ENCODE measurements at regions not wholly inside any gene's neighbourhood (a gene's known extent, or its start where the extent isn't known, plus 50 kb on each side); places are given as distances from the start of the nearest gene placed in this dataset.
"Not testable (repeated sequence)": the region's sequence is repeated elsewhere in the genome, so short reads cannot be mapped to it uniquely, and the experiment has no call there.

DNA sequence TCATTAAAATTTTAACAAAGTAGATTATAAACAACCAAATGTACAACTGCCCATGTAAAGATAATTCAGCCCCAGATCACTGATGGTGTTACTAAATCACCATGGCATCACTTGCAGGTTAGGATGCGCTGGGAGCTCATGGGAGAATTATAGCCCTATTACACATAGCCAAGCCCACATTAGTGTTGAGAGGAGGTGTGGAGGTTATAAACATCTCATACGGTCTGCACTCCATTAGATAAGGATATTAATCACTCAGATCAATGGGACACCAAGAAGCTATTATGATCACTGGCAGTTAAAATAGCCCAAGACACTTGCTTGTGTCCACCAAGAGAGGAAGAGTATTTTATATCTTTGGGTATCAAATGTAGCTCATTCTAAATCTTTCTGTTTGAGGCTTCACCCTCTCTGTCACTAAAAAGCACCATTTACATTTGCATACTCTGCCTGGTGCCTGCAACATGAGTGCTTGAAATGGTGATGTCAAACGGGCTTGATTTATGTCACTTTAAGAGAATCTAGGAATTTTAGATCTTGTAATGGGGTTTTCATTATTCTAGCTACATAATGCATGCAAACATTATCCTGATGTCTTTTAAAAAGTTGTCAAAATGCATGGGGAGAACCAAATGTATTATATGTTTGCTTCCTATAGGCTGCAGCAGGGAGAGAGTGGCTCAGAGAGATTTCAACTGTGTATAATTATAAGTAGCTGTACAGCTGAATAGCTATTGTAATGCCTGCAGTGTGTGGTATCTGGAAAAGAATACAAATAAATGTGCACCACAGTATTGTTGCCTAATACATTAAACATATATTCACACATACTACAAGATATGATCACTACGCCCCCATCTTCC lies 654.1 kb upstream of the MARCKS start:
- Histone ChIP-seq H3K27me3 (ENCODE audit: control insufficient read depth, insufficient read depth, low read length) (no peaks in the 10 kb centered on the region), H3K36me3 (ENCODE audit: control insufficient read depth, insufficient read depth, low read length) (no peaks in the 10 kb centered on the region), H3K4me3 (ENCODE audit: low read length) (no peak overlapping the region), H3K9ac (ENCODE audit: low read length) (no peak overlapping the region), H3K27ac (ENCODE audit: low read depth, low read length) (no peak overlapping the region), H3K4me1 (ENCODE audit: control insufficient read depth, insufficient read depth, low read length) (no peaks in the 10 kb centered on the region)

DNA sequence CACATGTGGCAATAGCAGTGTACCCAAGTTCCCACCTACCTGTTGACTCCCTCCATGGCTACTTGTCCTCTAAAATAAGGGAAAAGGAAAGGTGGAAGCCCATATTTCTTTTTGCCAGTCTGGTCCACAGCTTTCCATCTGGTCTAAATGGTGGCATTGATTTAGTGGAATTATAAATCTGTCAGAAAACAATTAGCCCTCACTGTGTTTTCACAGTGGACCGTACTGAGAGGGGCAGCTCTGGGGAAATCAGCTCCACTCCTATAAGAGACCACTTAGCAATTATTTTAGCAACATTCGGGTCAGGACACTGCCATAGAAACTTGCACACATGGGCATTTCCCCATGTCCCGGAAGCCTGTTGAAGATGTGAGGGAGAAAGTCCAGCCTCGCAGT lies 653.4 kb upstream of the MARCKS start:
- Histone ChIP-seq H3K27ac (ENCODE audit: low read depth, low read length) (no peak overlapping the region), H3K4me3 (ENCODE audit: low read length) (no peak overlapping the region), H3K36me3 (ENCODE audit: control insufficient read depth, insufficient read depth, low read length) (no peaks in the 10 kb centered on the region), H3K4me1 (ENCODE audit: control insufficient read depth, insufficient read depth, low read length) (no peaks in the 10 kb centered on the region), H3K27me3 (ENCODE audit: control insufficient read depth, insufficient read depth, low read length) (no peaks in the 10 kb centered on the region), H3K9ac (ENCODE audit: low read length) (no peak overlapping the region)

DNA sequence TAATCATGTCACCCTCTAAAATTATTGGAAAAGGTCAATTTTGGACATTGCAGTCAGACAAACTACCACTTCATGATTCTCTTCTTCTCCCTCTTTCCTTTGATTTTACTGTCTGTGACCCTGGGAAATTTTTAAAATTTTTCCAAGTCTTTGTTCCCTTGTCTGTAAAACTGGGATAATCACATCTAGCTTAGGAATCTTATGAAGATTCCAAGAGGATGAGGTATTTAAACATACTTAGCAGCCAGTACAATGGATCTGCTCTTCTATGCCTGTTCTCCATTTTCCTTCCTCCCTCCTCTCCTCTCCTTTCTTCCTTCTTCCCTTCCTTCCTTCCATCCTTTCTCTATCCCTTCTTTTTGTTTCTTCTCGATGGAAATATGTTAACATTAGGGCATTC lies 651.6 kb upstream of the MARCKS start:
- Histone ChIP-seq H3K27ac (ENCODE audit: low read depth, low read length) (no peak overlapping the region), H3K9ac (ENCODE audit: low read length) (no peak overlapping the region), H3K36me3 (ENCODE audit: control insufficient read depth, insufficient read depth, low read length) (no peaks in the 10 kb centered on the region)

DNA sequence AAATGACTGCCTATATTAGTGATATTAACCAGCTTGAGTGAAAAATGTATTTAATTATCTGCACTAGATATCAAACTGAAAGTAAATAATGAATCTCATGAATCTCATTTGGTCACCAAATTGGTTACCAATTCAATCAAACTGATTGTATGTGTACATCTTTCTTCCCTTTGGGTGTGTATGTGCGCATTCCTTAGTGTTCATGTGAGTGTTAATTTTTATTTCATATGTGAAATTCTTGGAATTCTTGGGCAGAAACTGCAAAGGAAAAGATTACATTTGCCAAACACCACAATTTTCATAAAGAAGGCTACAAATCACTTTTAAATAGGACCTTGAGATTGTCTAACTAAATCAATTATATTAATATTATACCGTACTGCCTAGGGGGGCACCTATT lies 648.4 kb upstream of the MARCKS start:
- Histone ChIP-seq H3K36me3 (ENCODE audit: control insufficient read depth, insufficient read depth, low read length) (no peaks in the 10 kb centered on the region), H3K4me1 (ENCODE audit: control insufficient read depth, insufficient read depth, low read length) (no peaks in the 10 kb centered on the region), H3K27ac (ENCODE audit: low read depth, low read length) (no peak overlapping the region), H3K4me3 (ENCODE audit: low read length) (no peak overlapping the region), H3K27me3 (ENCODE audit: control insufficient read depth, insufficient read depth, low read length) (no peaks in the 10 kb centered on the region), H3K9ac (ENCODE audit: low read length) (no peak overlapping the region)

More for the DNA sequence above, 651.6 kb upstream of the MARCKS start:
- H3K4me1 ChIP-seq (ENCODE audit: control insufficient read depth, insufficient read depth, low read length) = no peaks in the 10 kb centered on the region
- no peak overlapping the region for H3K4me3 ChIP-seq (ENCODE audit: low read length)
- no peaks in the 10 kb centered on the region for H3K27me3 ChIP-seq (ENCODE audit: control insufficient read depth, insufficient read depth, low read length)

DNA sequence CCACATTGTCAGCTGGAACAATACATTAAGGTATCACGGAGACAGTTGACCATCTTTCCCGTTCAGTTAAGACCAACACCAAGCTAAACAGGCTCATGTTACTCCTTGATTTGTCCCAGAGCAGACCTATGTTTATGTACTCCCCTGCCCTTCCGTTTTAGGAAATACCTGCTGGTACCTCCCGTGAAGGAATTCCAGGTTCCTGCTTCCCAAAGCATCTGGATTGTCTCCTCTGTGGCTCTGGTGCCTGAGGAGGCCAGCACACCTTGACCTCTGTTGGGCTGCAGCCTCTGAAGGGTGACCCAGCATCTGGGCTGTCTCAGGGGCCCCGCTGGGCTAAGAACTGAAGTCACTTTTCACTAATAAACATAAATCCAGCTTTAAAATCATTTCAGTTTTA lies 647.8 kb upstream of the MARCKS start:
- Histone ChIP-seq H3K36me3 (ENCODE audit: control insufficient read depth, insufficient read depth, low read length) (no peaks in the 10 kb centered on the region), H3K27me3 (ENCODE audit: control insufficient read depth, insufficient read depth, low read length) (no peaks in the 10 kb centered on the region), H3K4me1 (ENCODE audit: control insufficient read depth, insufficient read depth, low read length) (no peaks in the 10 kb centered on the region), H3K27ac (ENCODE audit: low read depth, low read length) (no peak overlapping the region), H3K4me3 (ENCODE audit: low read length) (no peak overlapping the region), H3K9ac (ENCODE audit: low read length) (no peak overlapping the region)

DNA sequence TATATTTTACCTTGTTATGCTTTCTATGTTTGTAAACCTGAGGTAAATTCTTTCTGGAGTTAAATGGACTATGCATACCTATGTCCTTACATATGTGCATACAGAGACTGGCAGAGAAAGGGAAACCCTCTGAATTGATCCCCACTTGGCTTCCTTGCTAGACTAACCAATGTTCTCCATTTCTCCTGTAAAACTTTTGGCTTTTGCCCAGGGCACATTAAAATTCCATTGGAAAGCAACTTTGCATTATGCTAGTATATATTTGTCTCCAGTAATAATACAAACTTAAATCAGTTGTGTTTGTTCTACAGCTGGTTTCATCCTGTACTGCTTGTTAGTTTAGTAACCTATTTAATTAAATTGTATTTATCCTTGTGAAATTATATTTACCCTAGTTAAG lies 646.0 kb upstream of the MARCKS start:
- H3K4me3 ChIP-seq (ENCODE audit: low read length) = no peak overlapping the region
- no peaks in the 10 kb centered on the region for H3K4me1 ChIP-seq (ENCODE audit: control insufficient read depth, insufficient read depth, low read length)
- H3K9ac ChIP-seq (ENCODE audit: low read length) = no peak overlapping the region
- no peaks in the 10 kb centered on the region for H3K36me3 ChIP-seq (ENCODE audit: control insufficient read depth, insufficient read depth, low read length)
- H3K27me3 ChIP-seq (ENCODE audit: control insufficient read depth, insufficient read depth, low read length) = no peaks in the 10 kb centered on the region
- no peak overlapping the region for H3K27ac ChIP-seq (ENCODE audit: low read depth, low read length)

DNA sequence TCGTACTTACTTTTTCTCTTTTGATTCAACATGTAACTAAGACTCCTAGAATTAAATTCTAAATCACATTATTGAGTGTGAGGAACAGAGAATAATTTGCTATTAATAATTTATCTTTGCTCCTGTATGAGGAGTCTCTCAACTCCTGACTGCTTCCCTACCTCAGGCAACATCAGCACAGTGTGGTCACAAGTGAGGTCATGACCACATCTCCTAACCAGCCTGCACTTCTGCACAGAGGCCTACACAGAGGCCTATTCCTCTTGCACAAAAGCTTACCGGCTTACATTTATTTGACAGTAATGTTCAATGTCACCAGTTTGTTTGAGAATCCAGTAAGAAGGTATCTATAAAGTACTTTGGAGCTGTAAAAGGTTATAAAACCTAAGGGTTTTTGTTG lies 637.4 kb upstream of the MARCKS start:
- no peak overlapping the region for H3K4me3 ChIP-seq (ENCODE audit: low read length)
- no peak overlapping the region for H3K27ac ChIP-seq (ENCODE audit: low read depth, low read length)
- no peaks in the 10 kb centered on the region for H3K4me1 ChIP-seq (ENCODE audit: control insufficient read depth, insufficient read depth, low read length)
- no peaks in the 10 kb centered on the region for H3K27me3 ChIP-seq (ENCODE audit: control insufficient read depth, insufficient read depth, low read length)
- no peaks in the 10 kb centered on the region for H3K36me3 ChIP-seq (ENCODE audit: control insufficient read depth, insufficient read depth, low read length)
- no peak overlapping the region for H3K9ac ChIP-seq (ENCODE audit: low read length)

- H3K27ac ChIP-seq (ENCODE audit: low read depth, low read length) = no peak overlapping the region
- no peaks in the 10 kb centered on the region for H3K36me3 ChIP-seq (ENCODE audit: control insufficient read depth, insufficient read depth, low read length)
- H3K27me3 ChIP-seq (ENCODE audit: control insufficient read depth, insufficient read depth, low read length) = no peaks in the 10 kb centered on the region
- H3K4me3 ChIP-seq (ENCODE audit: low read length) = no peak overlapping the region
- H3K4me1 ChIP-seq (ENCODE audit: control insufficient read depth, insufficient read depth, low read length) = no peaks in the 10 kb centered on the region
- H3K9ac ChIP-seq (ENCODE audit: low read length) = no peak overlapping the region
Observed at GRCh38 chr6:113220832-113221231, 636.3 kb upstream of the MARCKS start.

DNA sequence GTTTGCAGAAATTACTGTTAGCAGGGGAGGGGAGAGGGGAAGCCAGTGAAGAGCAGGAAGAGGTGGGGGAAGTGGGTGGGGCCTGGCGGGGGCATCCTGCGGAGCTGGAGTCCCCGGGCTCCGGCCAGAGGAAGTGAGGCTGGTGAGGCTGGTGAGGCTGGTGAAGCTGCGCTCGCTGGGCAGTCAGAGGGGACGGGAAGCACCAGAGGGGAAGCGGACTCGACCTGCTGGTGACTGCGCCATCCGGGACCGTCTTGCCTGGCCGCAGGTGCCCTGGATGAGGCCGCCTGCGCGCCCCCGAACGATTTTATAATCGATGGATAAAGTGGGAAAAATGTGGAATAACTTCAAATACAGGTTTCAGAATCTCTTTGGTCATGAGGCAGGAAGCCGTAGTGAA lies 635.3 kb upstream of the MARCKS start:
- H3K4me3 ChIP-seq (ENCODE audit: low read length) = no peak overlapping the region
- no peaks in the 10 kb centered on the region for H3K4me1 ChIP-seq (ENCODE audit: control insufficient read depth, insufficient read depth, low read length)
- no peak overlapping the region for H3K27ac ChIP-seq (ENCODE audit: low read depth, low read length)
- no peaks in the 10 kb centered on the region for H3K36me3 ChIP-seq (ENCODE audit: control insufficient read depth, insufficient read depth, low read length)
- no peak overlapping the region for H3K9ac ChIP-seq (ENCODE audit: low read length)
- H3K27me3 ChIP-seq (ENCODE audit: control insufficient read depth, insufficient read depth, low read length) = no peaks in the 10 kb centered on the region

DNA sequence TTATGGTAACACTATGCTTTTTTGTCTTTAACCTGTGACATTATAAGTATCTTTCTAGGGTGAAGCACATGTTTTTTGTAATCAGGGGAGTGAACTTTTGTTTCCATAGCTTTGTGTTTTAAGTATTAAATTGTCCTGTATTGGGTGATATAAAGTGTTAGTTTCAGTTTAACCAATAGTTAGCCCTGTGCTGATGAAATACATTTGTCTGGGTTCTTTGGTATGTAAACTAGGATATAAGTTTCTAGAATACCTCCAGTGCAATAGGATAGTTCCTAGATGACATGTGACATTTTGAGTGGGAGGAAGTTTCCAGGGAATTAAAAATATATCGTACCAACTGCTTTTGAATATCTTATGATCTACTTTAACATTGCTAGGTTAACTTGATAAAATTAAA lies 611.0 kb upstream of the MARCKS start:
- H3K9ac ChIP-seq (ENCODE audit: low read length) = no peak overlapping the region
- no peaks in the 10 kb centered on the region for H3K27me3 ChIP-seq (ENCODE audit: control insufficient read depth, insufficient read depth, low read length)
- H3K27ac ChIP-seq (ENCODE audit: low read depth, low read length) = no peak overlapping the region
- H3K4me1 ChIP-seq (ENCODE audit: control insufficient read depth, insufficient read depth, low read length) = no peaks in the 10 kb centered on the region
- no peak overlapping the region for H3K4me3 ChIP-seq (ENCODE audit: low read length)
- H3K36me3 ChIP-seq (ENCODE audit: control insufficient read depth, insufficient read depth, low read length) = no peaks in the 10 kb centered on the region

DNA sequence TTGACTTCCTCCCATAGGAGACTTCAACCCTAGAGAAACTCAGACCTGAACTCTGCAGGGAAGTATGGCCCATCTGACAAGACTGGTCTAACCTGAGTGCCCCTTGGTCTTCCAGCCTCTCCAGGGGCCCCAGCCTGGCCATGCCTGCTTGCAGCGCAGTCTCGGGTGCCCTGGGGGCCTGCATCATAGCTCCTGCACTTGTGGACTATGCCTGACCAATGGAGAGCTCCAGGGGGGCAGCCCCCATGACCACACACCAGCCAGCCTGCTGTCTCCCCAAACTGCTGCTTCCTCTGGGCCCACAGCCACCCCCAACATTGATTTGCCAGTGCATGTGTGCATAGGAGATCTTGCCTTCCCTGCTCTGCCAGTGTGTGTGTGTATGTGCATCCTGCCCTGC lies 608.6 kb upstream of the MARCKS start:
- Histone ChIP-seq H3K36me3 (ENCODE audit: control insufficient read depth, insufficient read depth, low read length) (no peaks in the 10 kb centered on the region), H3K27me3 (ENCODE audit: control insufficient read depth, insufficient read depth, low read length) (no peaks in the 10 kb centered on the region), H3K27ac (ENCODE audit: low read depth, low read length) (no peak overlapping the region), H3K4me3 (ENCODE audit: low read length) (no peak overlapping the region), H3K4me1 (ENCODE audit: control insufficient read depth, insufficient read depth, low read length) (no peaks in the 10 kb centered on the region), H3K9ac (ENCODE audit: low read length) (no peak overlapping the region)

GRCh38 chr6:113254194-113254593 lies 603.0 kb upstream of the MARCKS start:
- not testable (repeated sequence) for H3K36me3 ChIP-seq (ENCODE audit: control insufficient read depth, insufficient read depth, low read length); H3K27me3 ChIP-seq (ENCODE audit: control insufficient read depth, insufficient read depth, low read length); H3K4me1 ChIP-seq (ENCODE audit: control insufficient read depth, insufficient read depth, low read length); H3K4me3 ChIP-seq (ENCODE audit: low read length); H3K9ac ChIP-seq (ENCODE audit: low read length); H3K27ac ChIP-seq (ENCODE audit: low read depth, low read length)

GRCh38 chr6:113258771-113259170 lies 598.4 kb upstream of the MARCKS start:
- no peaks in the 10 kb centered on the region for H3K4me1 ChIP-seq (ENCODE audit: control insufficient read depth, insufficient read depth, low read length)
- no peak overlapping the region for H3K4me3 ChIP-seq (ENCODE audit: low read length)
- H3K27ac ChIP-seq (ENCODE audit: low read depth, low read length) = no peak overlapping the region
- no peaks in the 10 kb centered on the region for H3K27me3 ChIP-seq (ENCODE audit: control insufficient read depth, insufficient read depth, low read length)
- no peaks in the 10 kb centered on the region for H3K36me3 ChIP-seq (ENCODE audit: control insufficient read depth, insufficient read depth, low read length)
- H3K9ac ChIP-seq (ENCODE audit: low read length) = no peak overlapping the region
